Breast epithelium (tissue), 4 donors: ENCODE measurements at regions not wholly inside any gene's neighbourhood (a gene's known extent, or its start where the extent isn't known, plus 50 kb on each side); places are given as distances from the start of the nearest gene placed in this dataset.

Experiments
- DNase-seq, 2 donors: peaks; one replicate each; pipeline ENCODE4 v3.0.0-alpha.2; 2019; ENCODE audit warnings: low spot score in 2 of 2
- H3K27ac ChIP-seq, 2 donors: fragments of 200-600 bp; sonication (generic) in 1 of 2; one replicate each; pipeline ENCODE4 v1.5.1; 2016 to 2019; ENCODE audit warnings: mild to moderate bottlenecking in 1 of 2
- H3K27me3 ChIP-seq, 2 donors: fragments of 200-600 bp; sonication (generic) in 1 of 2; one replicate each; pipeline versions ENCODE4 v1.5.1 to v1.6.0; 2017 to 2019; ENCODE audit warnings: control low read depth in 1 of 2, mild to moderate bottlenecking in 1 of 2
- H3K36me3 ChIP-seq: fragments of 200-600 bp; one replicate; pipeline ENCODE4 v1.5.1; 2019
- H3K4me1 ChIP-seq, 2 donors: fragments of 200-600 bp; sonication (generic); one replicate each; pipeline ENCODE4 v1.5.1; 2016 to 2019; ENCODE audit warnings: control low read depth in 1 of 2
- H3K4me3 ChIP-seq, 3 donors: fragments of 200-600 bp; sonication (generic); 1 replicate in 2 of 3; 2 replicates in 1 of 3; pipeline ENCODE4 v1.5.1; 2016 to 2019; ENCODE audit warnings: mild to moderate bottlenecking in 3 of 3, moderate library complexity in 2 of 3
- H3K9me3 ChIP-seq, 2 donors: fragments of 200-600 bp; sonication (generic) in 1 of 2; one replicate each; pipeline ENCODE4 v1.5.1; 2016 to 2019; ENCODE audit warnings: control low read depth in 1 of 2
- POLR2A ChIP-seq: fragments of 450-650 bp; IDR thresholded peaks from one replicate; pipeline ENCODE4 v1.6.1; 2016; ENCODE audit warnings: antibody characterized with exemption, mild to moderate bottlenecking, moderate library complexity
- POLR2AphosphoS5 ChIP-seq, 3 donors: sonication (generic); formaldehyde crosslinking; IDR thresholded peaks; one replicate each; pipeline ENCODE4 v1.6.1; 2017; ENCODE audit warnings: antibody characterized with exemption in 3 of 3
- intact Hi-C: fragments of 100-400 bp; cut with DNase I; formaldehyde crosslinking; loops from one replicate; pipeline ENCODE4 v1.15.1; 2023; ENCODE audit warnings: low total_unique reads
- TF ChIP-seq, protein P1 (sequence below), 3 donors: fragments of 450-650 bp; IDR thresholded peaks; one replicate each; pipeline ENCODE4 v1.5.1; 2016 to 2017; ENCODE audit warnings: antibody characterized with exemption in 3 of 3, mild to moderate bottlenecking in 3 of 3, moderate library complexity in 3 of 3

DNA sequence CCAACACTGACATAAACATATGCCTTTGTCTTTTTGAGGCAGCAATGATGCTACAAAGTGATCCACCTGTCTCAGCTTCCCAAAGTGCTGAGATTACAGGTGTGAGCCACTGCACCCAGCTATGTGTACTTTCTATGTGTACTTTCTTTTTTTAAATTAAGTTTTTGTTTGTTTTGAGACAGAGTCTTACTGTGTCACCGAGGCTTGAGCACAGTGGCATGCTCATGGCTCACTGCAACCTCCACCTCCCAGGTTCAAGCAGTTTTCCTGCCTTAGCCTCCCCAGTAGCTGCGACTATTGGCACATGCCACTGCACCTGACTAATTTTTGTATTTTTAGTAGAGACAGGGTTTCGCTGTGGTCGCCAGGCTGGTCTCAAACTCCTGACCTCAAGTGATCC lies 172.5 kb upstream of the ALG10B start:
- H3K27ac ChIP-seq: peak overlapping the region in 1 of 2 donors; percentile 12
- no peaks in the 10 kb centered on the region for H3K27me3 ChIP-seq
- intact Hi-C loops: loop anchor here (5.0 kb wide), 1 partner anchor 1078 kb away; no protein-coding TSS in a partner anchor
- TF ChIP-seq POLR2AphosphoS5 (IDR thresholded peaks at IDR 0.05): no peak
- no peak for TF ChIP-seq POLR2A
- TF ChIP-seq, protein P1, sequence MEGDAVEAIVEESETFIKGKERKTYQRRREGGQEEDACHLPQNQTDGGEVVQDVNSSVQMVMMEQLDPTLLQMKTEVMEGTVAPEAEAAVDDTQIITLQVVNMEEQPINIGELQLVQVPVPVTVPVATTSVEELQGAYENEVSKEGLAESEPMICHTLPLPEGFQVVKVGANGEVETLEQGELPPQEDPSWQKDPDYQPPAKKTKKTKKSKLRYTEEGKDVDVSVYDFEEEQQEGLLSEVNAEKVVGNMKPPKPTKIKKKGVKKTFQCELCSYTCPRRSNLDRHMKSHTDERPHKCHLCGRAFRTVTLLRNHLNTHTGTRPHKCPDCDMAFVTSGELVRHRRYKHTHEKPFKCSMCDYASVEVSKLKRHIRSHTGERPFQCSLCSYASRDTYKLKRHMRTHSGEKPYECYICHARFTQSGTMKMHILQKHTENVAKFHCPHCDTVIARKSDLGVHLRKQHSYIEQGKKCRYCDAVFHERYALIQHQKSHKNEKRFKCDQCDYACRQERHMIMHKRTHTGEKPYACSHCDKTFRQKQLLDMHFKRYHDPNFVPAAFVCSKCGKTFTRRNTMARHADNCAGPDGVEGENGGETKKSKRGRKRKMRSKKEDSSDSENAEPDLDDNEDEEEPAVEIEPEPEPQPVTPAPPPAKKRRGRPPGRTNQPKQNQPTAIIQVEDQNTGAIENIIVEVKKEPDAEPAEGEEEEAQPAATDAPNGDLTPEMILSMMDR (IDR thresholded peaks at IDR 0.05): no peak
- peaks cover 13 to 16% of the 10 kb centered on the region in 2 donors for H3K9me3 ChIP-seq
- H3K4me1 ChIP-seq: no peaks in the 10 kb centered on the region
- no peaks in the 10 kb centered on the region for H3K36me3 ChIP-seq
- DNase-seq: no peak
- no peak overlapping the region for H3K4me3 ChIP-seq

DNA sequence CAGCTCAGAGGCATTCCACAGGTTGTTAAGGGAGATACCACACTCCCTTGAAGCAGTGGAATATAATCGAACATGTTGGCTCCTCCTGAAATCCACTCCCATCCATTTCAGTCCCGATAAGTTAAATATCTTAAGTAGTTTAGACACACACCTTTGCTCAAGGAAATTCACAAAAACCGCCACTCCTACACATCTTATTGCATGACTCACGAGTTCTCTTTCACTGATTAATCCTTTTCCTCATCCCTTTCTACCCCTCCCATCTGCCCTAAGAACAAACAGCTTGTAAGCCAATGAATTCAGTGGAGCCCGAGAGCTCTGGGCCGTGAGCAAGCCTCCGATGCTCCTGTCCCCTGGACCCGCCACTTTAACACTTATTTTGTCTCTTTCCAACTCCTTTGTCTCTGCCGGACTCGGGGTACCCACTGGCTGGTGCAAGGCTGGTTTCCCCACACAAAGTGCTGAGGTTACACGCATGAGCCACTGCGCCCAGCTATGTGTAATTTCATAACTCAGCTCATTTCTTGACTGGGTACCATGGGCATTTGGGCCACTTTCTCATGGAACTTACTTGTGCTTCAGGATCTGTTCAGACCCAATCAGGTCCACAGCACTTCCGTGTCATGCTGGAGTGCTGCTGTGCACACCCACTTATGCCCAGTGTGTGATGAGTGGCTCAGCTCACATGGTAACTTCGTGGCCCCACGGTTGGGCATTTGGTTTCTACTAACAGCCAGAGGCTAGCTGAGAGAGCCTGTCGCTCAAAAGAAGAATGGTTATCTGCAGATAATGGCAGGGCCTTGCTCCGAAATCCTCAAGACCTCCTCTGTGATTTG lies 171.8 kb upstream of the ALG10B start:
- no peak for TF ChIP-seq POLR2A
- TF ChIP-seq, protein P1 (IDR thresholded peaks at IDR 0.05): no peak
- TF ChIP-seq POLR2AphosphoS5 (IDR thresholded peaks at IDR 0.05): no peak
- Histone ChIP-seq H3K27me3 (no peaks in the 10 kb centered on the region), H3K36me3 (no peaks in the 10 kb centered on the region), H3K9me3 (peaks cover 13 to 16% of the 10 kb centered on the region in 2 donors), H3K4me3 (no peak overlapping the region), H3K27ac (peak overlapping the region in 1 of 2 donors; percentile 12), H3K4me1 (no peaks in the 10 kb centered on the region)
- no peak for DNase-seq
- intact Hi-C loops: loop anchor here (5.0 kb wide), 1 partner anchor 1077 kb away; no protein-coding TSS in a partner anchor

DNA sequence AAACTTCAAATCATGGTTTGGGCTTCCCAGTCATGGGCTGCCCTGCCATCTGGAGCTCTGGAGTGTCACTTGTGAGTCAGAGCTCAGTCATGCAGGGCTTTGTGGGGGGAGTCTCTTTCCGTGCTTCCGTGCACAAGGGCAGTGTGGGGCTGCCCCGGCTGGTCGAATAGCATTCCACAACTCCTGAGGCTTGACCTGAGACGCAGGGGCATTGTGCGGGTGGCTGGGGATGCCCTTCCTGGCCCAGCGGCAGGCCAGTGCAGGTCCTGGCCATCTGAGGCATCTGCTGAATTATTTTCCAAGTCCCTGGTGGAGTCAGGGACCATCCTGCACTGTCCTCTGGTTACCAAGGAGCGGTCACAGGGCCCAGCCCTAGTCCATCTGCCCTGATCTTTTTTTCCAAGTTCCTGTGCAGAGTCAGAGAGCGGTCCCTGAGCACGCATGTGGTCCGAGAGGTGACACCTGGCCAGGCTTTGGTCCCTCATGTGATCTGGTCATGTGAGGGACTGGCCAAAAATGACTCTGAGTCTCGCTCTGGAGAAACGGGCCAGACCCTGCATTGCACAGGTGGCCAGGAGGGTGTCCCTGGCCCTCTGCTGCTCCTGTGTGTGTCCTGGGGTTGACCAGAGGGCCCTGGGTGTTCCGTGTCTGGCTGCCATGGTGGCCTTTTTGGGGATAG lies 167.0 kb upstream of the ALG10B start:
- Histone ChIP-seq H3K36me3 (no peaks in the 10 kb centered on the region), H3K9me3 (peaks cover 13 to 16% of the 10 kb centered on the region in 2 donors), H3K27ac (no peak overlapping the region), H3K27me3 (peaks cover 0 to 7% of the 10 kb centered on the region in 2 donors), H3K4me3 (no peak overlapping the region), H3K4me1 (no peaks in the 10 kb centered on the region)
- intact Hi-C loops: no loop called here
- TF ChIP-seq, protein P1 (IDR thresholded peaks at IDR 0.05): no peak
- TF ChIP-seq POLR2A (no peak), POLR2AphosphoS5 (IDR thresholded peaks at IDR 0.05) (no peak)
- DNase-seq: no peak

DNA sequence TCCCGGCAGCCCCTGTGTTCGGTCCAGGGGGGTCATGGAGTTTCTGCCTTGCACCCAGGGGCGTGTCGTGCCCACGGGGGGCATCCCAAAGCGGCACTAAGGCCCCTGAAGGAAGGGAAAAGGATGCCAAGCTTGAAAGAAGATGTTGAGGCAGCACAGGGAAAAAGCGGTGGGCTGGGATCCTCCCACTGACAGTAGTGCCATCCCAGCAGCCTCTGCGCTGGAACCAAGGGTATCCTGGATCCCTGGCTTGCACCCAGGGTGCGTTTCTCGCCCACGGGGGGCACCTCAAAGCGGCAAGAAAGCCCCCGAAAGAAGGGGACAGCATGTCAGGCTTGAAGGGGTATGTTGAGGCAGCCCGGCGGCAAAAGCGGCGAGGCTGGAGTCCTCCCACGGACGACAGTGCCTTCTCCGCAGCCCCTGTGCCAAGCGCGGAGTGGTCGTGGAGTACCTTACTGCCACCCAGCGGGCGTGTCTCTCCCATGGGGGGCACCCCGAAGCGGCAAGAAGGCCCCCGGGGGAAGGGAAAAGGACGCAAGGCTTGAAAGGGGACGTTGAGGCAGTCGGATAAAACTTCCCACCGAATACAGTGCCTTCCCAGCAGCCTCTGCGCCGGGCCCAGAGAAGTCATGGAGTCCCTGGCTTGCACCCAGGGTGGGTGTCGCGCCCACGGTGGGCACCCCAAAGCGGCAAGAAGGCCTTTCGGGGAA lies 164.4 kb upstream of the ALG10B start:
- no peak for TF ChIP-seq POLR2A
- TF ChIP-seq POLR2AphosphoS5 (IDR thresholded peaks at IDR 0.05): no peak
- TF ChIP-seq, protein P1 (IDR thresholded peaks at IDR 0.05): no peak
- Histone ChIP-seq H3K9me3 (peaks cover 0 to 7% of the 10 kb centered on the region in 2 donors), H3K4me3 (no peak overlapping the region), H3K4me1 (no peaks in the 10 kb centered on the region), H3K27me3 (peaks cover 0 to 7% of the 10 kb centered on the region in 2 donors), H3K27ac (no peak overlapping the region), H3K36me3 (no peaks in the 10 kb centered on the region)
- DNase-seq: peak in 1 of 2 donors; percentile 36
- intact Hi-C loops: no loop called here
